ENCODE measurements at regions not wholly inside any gene's neighbourhood (a gene's known extent, or its start where the extent isn't known, plus 50 kb on each side); places are given as distances from the start of the nearest gene placed in this dataset.
"Not testable (repeated sequence)": the region's sequence is repeated elsewhere in the genome, so short reads cannot be mapped to it uniquely, and the experiment has no call there.

DNA sequence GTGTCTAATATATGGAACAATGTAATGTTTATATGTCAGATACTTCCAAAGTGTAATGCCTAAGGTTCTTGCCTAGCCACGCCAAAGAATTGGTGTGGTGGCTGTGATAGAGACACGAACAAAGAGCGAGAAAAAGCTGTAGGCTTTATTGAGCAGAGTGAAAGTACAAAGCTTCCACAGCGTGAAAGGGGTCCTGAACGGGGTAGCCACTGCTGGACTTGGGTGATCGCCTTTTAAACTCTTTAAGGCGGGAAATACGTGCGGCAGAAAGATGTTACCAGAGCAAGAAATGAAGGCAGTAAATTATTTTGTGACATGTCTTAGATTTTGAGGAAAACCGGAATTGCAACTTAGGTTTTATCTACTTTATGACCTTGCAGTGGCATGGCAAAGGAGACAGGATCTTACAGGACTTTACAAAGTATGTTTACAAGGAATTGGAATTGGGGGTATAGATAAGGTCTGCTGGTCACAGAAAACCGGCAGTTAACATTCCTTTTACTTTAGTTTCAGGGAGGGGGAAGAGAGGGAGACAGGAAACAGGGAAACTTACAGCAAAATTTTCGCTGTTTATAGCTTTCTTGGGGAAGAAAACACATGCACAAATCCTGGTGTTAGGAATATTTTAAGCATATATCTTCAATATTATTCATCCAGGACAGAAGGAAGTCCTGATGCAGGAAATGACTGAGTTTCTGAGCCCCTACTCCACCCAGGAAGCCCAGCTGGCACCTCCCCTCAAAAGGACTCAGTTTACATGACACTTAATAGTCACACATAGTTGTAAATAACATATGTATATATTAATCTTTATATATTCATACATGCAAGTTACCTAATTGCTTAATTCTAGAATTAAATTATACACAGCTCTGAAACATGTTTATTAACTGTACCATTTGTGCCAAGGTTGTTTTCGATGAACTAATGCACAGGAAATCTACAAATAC is 421.3 kb upstream of the PABPC4L start:
- TF ChIP-seq POLR2AphosphoS5, POLR2A (IDR thresholded peaks at IDR 0.05): not testable (repeated sequence)
- TF ChIP-seq, protein P1, sequence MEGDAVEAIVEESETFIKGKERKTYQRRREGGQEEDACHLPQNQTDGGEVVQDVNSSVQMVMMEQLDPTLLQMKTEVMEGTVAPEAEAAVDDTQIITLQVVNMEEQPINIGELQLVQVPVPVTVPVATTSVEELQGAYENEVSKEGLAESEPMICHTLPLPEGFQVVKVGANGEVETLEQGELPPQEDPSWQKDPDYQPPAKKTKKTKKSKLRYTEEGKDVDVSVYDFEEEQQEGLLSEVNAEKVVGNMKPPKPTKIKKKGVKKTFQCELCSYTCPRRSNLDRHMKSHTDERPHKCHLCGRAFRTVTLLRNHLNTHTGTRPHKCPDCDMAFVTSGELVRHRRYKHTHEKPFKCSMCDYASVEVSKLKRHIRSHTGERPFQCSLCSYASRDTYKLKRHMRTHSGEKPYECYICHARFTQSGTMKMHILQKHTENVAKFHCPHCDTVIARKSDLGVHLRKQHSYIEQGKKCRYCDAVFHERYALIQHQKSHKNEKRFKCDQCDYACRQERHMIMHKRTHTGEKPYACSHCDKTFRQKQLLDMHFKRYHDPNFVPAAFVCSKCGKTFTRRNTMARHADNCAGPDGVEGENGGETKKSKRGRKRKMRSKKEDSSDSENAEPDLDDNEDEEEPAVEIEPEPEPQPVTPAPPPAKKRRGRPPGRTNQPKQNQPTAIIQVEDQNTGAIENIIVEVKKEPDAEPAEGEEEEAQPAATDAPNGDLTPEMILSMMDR (IDR thresholded peaks at IDR 0.05 in 8 of 11, conservative IDR thresholded peaks at IDR 0.05 in 3 of 11): not testable (repeated sequence)
